Activated CD8-positive, alpha-beta memory T cell treated with anti-CD3 and anti-CD28 coated beads, Interleukin-2, amount 50 U/mL, for 4 hours (primary cell): ENCODE measurements at regions not wholly inside any gene's neighbourhood (a gene's known extent, or its start where the extent isn't known, plus 50 kb on each side); places are given as distances from the start of the nearest gene placed in this dataset.

Experiments
- DNase-seq: peaks from one replicate; pipeline ENCODE4 v3.0.0-alpha.2; 2020

DNA sequence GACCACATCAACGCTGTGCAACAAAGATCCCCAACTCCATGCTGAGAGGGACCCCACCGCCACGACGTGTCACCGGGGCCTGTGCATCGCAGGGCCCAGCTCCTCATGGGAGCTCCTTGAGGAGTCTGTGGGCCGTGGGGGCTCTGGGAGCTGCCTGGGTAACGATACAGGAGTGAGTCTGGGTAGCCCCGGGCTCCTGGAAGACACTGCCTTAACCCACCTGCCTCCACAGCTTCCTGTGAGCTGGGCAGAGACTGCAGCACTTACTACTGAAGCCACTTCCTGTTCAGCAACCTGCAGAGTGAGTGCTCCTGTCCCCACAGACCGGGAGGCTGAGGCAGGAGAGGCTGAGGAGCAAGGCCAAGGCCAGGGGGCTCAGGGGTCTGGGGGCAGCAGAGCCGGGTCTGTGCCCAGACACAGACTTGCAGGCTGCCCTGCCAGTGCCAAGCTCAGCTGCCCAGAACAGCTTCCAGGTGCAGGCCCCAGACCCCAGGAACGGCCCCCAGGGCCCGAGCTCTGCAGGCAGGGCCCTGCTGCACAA, 226.7 kb downstream of the BRD1 start:
- no peak for DNase-seq

DNA sequence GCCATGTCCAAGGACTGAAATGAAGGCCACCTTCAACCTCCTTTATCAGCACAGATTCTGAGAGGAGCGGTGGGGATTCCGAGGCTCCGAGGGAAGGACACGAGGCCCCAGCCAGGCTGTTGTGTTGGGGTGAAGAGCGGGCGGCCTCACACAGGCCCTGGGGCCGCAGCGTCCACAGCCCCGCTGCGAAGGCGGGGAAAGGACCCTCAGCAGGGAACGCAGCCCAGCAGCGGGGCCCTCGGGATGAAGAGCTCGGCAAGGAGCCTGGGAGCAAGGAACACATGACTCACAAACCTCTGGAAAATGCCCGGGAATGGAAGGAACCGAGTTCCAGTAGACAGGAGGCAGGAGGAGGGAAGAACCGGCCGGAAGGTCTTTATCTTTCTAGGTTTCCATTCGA, 227.2 kb downstream of the BRD1 start:
- DNase-seq: no peak

GRCh38 chr22:49599691-49600455, 227.8 kb downstream of the BRD1 start:
- no peak for DNase-seq

DNA sequence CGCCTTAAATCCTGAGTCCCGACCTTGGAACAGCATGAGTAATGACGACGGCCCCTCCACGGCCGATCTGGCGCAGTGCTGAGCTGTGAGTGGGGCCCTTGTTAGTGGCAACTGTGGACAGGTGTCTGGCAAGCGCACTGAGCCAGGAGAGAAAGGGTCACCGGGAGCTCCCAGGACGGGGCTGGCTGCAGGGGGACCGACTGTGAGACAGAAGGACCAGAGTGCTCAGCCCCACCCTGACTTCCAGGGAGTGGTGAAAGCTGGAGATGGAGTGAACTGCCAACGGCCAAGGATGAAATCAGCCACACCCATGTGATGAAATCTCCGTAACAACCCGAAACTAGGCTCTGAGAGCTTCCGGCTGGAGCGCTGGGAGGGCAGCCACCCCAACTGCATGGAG, 228.6 kb downstream of the BRD1 start:
- DNase-seq: no peak

DNA sequence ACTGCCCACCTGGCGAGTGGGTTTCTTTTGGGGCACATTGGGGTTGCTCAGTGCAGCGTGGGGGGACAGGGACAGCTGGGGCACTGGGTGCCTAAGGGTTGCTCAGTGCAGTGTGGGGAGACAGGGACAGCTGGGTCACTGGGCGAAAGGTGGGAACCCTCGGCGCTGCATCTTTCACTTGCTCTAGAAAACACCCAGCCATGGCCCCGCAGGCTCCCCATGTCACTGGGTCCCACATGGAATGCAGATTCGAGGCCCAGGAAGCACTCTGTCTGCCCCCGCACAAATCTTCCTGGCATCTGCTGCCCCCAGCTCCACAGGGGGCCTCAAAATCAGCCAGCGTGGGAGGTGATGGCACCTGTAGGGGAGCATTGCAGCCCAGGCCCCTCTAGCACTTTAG, 229.3 kb downstream of the BRD1 start:
- DNase-seq: no peak

DNA sequence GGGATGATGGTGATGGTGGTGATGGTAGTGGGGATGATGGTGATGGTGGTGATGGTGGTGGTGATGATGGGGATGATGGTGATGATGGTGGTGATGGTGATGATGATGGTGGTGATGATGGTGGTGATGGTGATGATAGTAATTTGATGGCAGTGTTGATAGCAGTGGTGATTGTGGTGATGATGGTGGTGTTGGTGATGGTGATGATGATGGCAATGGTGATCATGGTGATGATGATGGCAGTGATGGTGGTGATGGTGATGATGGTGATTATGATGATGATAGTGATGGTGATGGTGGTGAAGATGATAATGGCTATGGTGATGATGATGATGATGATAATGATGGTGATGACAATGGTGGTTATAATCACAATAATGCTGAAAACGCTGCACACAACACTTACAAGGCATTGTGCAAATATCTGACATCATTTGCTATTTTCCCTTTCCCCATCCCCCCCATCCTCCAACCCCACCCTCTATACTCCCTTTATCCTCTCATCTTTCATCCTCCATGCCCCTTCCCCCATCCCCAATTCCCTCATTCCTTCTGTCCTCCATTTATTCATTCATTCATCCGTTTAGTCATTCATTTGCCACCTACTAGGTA, 230.1 kb downstream of the BRD1 start:
- no peak for DNase-seq

- DNase-seq: no peak
Observed at GRCh38 chr22:49595465-49596078, 232.1 kb downstream of the BRD1 start.

- DNase-seq: no peak
Observed at GRCh38 chr22:49594078-49594477, 233.6 kb downstream of the BRD1 start.

DNA sequence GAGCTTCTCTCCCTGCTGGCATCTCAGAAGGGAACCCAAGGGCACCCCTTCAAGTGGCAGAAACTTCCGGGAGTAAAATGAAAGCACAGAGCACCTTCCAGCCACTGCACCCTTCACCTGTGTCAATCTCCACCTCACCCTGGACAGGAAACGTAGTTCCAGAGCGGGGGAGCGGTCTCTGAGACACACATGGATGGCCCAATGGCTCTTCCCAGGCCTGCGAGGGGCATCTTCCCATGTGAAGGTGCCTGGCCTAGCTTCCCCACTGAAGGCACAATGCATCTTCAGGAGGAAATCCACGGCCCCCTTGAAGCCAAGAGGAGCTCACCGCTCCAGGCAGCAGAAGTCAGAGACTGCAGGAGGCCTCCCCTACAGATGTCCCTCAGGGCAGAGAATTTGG, 234.2 kb downstream of the BRD1 start:
- DNase-seq: no peak

GRCh38 chr22:49592780-49593501, 234.7 kb downstream of the BRD1 start:
- no peak for DNase-seq

- no peak for DNase-seq
Observed at GRCh38 chr22:49590851-49591445, 236.7 kb downstream of the BRD1 start.

- no peak for DNase-seq
Observed at GRCh38 chr22:49590381-49590780, 237.3 kb downstream of the BRD1 start.

GRCh38 chr22:49589811-49590210, 237.9 kb downstream of the BRD1 start:
- no peak for DNase-seq

DNA sequence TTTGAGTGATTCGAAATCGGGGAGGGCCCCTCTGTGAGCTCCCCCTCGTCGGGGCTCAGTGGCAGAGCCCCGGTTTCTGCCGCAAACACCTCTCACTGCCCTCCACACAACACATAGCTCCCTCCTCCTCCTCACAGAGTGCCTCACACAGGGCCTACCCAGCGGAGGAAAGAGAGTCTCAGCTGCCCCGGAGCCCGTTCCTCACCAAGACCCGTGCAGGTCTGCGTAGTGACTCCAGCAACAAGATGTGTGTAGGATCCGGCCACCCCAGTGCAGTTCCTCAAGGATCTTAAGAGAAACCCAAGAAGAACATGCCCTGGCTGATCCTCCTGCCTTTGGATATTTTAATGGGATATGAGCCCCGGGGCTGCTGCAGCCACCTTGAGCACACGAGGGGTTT, 238.4 kb downstream of the BRD1 start:
- peak; percentile 1 for DNase-seq

DNA sequence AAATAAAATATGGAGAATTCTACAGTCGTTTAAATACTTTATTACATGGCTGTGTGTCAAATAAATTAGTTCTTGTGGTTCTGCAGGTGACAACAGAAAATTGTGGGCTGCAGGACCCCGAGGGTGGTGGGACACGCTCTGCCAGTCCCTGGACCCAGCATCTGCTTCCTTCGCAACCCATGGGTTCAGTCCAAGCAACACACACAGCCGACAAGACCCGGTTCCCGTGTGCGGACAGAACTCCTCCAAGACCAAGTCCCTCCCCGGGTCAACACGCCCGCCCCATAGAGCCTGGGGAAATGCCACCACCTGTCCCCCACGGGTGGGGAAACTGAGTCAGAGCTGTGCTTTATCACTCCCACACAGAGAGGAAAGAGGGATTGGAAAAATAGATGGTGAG, 238.9 kb downstream of the BRD1 start:
- DNase-seq: peak; percentile 6

GRCh38 chr22:49587987-49588386, 239.7 kb downstream of the BRD1 start:
- DNase-seq: no peak

- no peak for DNase-seq
Observed at GRCh38 chr22:49587421-49587820, 240.3 kb downstream of the BRD1 start.

DNA sequence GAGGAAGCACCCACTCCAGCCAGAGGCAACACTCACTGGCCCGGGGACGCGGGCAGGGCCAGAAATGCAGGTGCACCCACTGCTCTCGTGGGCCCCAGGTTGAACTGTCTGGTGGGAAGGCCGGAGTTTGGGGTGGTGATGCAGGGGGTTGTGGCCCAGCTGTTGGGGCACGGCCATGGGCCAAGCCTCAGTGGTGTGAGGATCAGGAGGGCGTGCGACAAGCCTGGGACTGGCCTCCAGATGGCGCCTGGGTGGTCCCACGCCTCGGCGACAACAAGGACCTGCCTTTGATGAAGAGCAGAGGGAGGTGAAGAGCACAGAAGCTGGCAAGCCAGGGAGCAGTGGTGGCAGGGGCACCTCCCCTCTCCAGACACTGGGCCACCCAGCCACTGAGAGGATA, 240.8 kb downstream of the BRD1 start:
- DNase-seq: no peak

DNA sequence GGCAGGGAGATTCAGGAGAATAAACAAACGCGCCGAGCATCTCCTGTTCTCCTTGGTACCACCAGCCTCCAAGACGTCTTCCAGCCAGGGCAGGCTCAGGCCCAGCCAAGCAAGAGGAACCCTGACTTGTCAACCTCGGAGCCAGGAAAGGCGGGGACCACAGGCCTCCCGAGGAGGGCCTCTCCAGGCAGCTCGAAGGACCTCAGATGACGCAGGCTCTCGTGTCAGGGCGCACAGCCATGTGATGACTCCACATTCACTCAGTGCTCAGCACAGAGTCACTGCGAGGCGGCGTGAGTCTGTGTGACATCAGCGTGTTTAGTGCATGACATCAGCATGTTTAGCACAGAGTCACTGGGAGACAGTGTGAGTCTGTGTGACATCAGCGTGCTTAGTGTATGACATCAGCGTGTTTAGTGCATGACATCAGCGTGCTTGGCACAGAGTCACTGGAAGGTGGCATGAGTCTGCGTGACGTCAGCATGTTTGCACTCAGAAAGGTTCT, 241.4 kb downstream of the BRD1 start:
- DNase-seq: no peak

DNA sequence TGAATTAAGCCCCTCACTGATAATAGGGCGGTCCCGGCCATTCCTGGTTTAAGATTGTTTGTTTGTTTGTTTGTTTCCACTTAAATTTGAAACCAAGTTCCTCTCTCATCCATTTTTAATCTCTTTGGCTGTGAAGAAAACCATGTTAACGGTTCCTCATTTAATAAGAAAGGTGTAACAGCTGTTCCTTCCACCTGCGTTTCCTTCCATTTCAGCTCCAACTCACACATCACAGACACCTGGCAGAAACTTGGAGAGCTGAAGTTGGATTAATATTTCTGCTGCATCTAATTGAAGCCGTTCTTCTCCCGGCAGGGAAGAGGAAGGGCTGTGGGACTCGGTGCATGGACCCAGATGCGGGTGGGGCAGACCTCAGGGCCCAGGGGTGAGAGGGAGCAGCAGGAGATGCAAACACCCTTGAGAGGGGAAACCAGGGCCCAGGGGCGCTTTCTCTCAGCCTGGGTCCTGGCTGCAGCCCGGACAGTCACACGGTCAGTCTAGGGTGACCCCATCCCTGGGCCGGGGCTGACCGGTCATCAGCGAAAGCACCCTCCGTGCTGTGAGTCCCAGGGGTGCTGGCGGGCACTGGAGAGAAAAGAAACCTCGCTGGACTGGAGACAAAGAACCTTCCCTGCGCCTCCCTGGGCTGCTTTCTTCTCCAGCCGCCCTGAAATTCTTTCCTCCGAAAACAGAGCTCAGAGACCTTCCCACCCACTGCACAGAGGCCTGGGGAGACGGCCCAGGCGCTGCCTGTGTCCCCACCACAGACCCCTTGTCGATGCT, 242.0 kb downstream of the BRD1 start:
- no peak for DNase-seq

DNA sequence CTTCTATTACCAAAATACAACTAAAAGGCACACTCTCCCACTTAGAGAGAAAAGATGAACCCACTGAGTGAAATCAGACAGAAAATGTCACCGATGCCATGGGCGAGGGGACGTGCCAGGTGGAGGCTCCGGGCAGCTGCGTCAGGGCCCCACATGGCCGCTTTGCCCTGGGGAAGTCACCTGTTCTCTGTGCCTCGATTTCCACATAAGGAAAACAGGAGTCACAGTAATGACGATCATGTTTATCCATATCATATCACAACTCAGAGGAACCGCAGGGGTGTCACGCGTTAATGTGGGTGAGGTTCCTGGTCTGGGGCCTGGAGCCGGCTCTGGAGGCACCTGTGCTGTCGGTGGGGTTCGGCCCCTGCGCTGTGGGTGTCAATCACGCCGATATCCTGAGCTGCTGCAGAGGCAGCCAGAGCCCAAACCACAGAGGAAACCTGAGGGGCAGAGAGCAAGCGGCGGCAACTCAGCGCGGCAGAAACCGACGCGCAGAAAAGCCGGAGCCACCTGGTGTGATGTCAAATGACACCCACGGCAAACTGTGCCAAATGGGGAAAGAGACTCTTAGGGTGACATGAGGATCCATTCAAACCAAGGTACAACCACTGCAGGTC, 243.7 kb downstream of the BRD1 start:
- DNase-seq: no peak

- DNase-seq: no peak
Observed at GRCh38 chr22:49583341-49583740, 244.3 kb downstream of the BRD1 start.
